ENCODE measurements at regions not wholly inside any gene's neighbourhood (a gene's known extent, or its start where the extent isn't known, plus 50 kb on each side); places are given as distances from the start of the nearest gene placed in this dataset.
A peak's percentile ranks its signal among the peaks of the same experiment; 100 is the strongest.
"Not testable (repeated sequence)": the region's sequence is repeated elsewhere in the genome, so short reads cannot be mapped to it uniquely, and the experiment has no call there.

DNA sequence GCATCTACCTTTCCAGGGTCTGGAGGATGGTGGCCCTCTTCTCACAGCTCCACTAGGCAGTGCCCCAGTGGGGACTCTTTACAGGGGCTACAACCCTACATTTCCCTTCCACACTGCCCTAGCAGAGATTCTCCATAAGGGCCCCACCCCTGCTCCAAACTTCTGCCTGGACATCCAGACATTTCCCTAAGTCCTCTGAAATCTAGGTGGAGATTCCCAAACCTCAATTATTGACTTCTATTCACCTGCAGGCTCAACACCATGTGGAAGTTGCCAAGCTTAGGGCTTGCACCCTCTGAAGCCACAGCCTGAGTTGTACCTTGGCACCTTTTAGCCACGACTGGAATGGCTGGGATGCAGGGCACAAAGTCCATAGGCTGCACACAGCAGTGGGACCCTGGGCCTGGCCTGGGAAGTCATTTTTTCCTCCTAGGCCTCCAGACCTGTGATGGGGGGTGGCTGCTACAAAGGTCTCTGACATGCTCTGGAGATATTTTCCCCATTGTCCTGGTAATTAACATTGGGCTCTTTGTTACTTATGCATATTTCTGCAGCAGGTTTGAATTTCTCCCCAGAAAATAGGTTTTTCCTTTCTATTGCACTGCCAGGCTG, 53.7 kb upstream of the ST3GAL5 start:
- CTCF ChIA-PET, result interaction anchor here (1.1 kb wide), 1 partner anchor 115 kb away, joined by 3 read pairs; no protein-coding TSS in a partner anchor
- DNase-seq (ENCODE audit: low read depth in 1 of 2, low spot score in 1 of 2), result no peak
- no peak for ATAC-seq
- FAIRE-seq, result no peak
- WGBS (ENCODE audit: missing lambda C conversion rate), result 36% methylated on average over 1 of the region's 1 CpG
- Histone ChIP-seq H3K27ac (no peak overlapping the region), H3K4me3 (no peak overlapping the region), H3K9me3 (peaks cover 54% of the 10 kb centered on the region), H3K4me2 (no peak overlapping the region), H3K4me1 (peaks cover 13% of the 10 kb centered on the region)
- TF ChIP-seq, protein P1, sequence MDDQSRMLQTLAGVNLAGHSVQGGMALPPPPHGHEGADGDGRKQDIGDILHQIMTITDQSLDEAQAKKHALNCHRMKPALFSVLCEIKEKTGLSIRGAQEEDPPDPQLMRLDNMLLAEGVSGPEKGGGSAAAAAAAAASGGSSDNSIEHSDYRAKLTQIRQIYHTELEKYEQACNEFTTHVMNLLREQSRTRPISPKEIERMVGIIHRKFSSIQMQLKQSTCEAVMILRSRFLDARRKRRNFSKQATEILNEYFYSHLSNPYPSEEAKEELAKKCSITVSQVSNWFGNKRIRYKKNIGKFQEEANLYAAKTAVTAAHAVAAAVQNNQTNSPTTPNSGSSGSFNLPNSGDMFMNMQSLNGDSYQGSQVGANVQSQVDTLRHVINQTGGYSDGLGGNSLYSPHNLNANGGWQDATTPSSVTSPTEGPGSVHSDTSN (IDR thresholded peaks at IDR 0.05), result no peak
- TF ChIP-seq RAD21 (conservative IDR thresholded peaks at IDR 0.05 in 1 of 2, IDR thresholded peaks at IDR 0.05 in 1 of 2) (no peak), NFE2L2 (conservative IDR thresholded peaks at IDR 0.05; ENCODE audit: low read length) (no peak), FOXS1 (CRISPR knock-in tag; IDR thresholded peaks at IDR 0.05) (no peak), POLR2AphosphoS2 (conservative IDR thresholded peaks at IDR 0.05; ENCODE audit: low read length) (no peak), RFX5 (IDR thresholded peaks at IDR 0.05) (no peak), KDM1A (IDR thresholded peaks at IDR 0.05; ENCODE audit: low read depth) (0 out of 2 replicates have a peak, but pooled peaks have one; percentile 28), CHD2 (IDR thresholded peaks at IDR 0.05; ENCODE audit: low read length, partially characterized antibody) (no peak), SREBF2 (IDR thresholded peaks at IDR 0.05) (no peak), ZNF302 (CRISPR knock-in tag; IDR thresholded peaks at IDR 0.05) (no peak), ZFP36 (IDR thresholded peaks at IDR 0.05; ENCODE audit: borderline replicate concordance, partially characterized antibody) (peak; percentile 96), TP53 (CRISPR knock-in tag; IDR thresholded peaks at IDR 0.05) (no peak), BCL3 (IDR thresholded peaks at IDR 0.05) (no peak), PHF8 (IDR thresholded peaks at IDR 0.05; ENCODE audit: borderline replicate concordance, low read depth) (no peak)
- TF ChIP-seq, protein P2, sequence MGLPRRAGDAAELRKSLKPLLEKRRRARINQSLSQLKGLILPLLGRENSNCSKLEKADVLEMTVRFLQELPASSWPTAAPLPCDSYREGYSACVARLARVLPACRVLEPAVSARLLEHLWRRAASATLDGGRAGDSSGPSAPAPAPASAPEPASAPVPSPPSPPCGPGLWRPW (IDR thresholded peaks at IDR 0.05), result no peak
- TF ChIP-seq, protein P3, sequence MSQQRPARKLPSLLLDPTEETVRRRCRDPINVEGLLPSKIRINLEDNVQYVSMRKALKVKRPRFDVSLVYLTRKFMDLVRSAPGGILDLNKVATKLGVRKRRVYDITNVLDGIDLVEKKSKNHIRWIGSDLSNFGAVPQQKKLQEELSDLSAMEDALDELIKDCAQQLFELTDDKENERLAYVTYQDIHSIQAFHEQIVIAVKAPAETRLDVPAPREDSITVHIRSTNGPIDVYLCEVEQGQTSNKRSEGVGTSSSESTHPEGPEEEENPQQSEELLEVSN (IDR thresholded peaks at IDR 0.05; ENCODE audit: borderline replicate concordance, low read depth), result no peak
- POLR2A ChIA-PET, result no interaction called here

- not testable (repeated sequence) for FAIRE-seq, ATAC-seq
- WGBS (ENCODE audit: missing lambda C conversion rate), result 53% methylated on average over 2 of the region's 2 CpGs
Measured at GRCh38 chr2:85941490-85941889, 52.7 kb upstream of the ST3GAL5 start.

DNA sequence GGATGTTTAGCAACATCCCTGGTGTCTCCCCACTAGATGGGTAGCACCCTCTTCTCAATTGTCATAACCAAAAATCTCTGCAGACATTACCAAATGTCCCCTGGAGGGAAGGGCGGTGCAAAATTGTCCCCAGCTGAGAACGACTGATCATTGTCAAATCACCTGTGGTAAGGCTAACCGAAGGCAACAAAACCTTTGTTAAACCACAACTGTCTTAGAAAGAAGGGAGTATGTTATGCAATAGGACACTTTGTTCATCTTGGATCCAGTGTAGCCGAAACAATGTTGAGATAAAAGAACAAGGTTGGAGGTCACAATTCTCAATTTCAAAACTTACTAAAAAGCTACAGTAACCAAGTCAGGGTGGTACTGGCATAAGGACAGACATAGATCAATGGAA, 50.3 kb upstream of the ST3GAL5 start:
- Histone ChIP-seq H3K4me1 (peaks cover 42% of the 10 kb centered on the region), H3K4me2 (no peak overlapping the region), H3K9me3 (peaks cover 30% of the 10 kb centered on the region), H3K27ac (peak overlapping the region; percentile 89 to 99), H3K4me3 (no peak overlapping the region)
- FAIRE-seq (no peak), ATAC-seq (no peak), DNase-seq (ENCODE audit: low read depth in 1 of 2, low spot score in 1 of 2) (no peak)
- CTCF ChIA-PET, result interaction anchor here (0.8 to 6.1 kb wide), 10 partner anchors 11 to 139 kb away, joined by 3 to 74 read pairs (median 4); partner anchors contain the start of gene ST3GAL5
- no peak for TF ChIP-seq GATA3 (IDR thresholded peaks at IDR 0.05; ENCODE audit: borderline replicate concordance)
- TF ChIP-seq CEBPB (IDR thresholded peaks at IDR 0.05), result 0 out of 4 replicates have a peak, but pooled peaks of 1 of the 2 experiments have one; percentile 34
- 94% methylated on average over 4 of the region's 4 CpGs for WGBS (ENCODE audit: missing lambda C conversion rate)
- POLR2A ChIA-PET, result no interaction called here

More at GRCh38 chr2:85941490-85941889, 52.7 kb upstream of the ST3GAL5 start:
- H3K4me3 ChIP-seq; POLR2A ChIA-PET; H3K4me2 ChIP-seq; H3K27ac ChIP-seq; DNase-seq (ENCODE audit: low read depth in 1 of 2, low spot score in 1 of 2): not testable (repeated sequence)
- CTCF ChIA-PET, result interaction anchor here (1.1 kb wide), 1 partner anchor 114 kb away, joined by 3 read pairs; no protein-coding TSS in a partner anchor
- Histone ChIP-seq H3K9me3 (peaks cover 44% of the 10 kb centered on the region), H3K4me1 (peaks cover 22% of the 10 kb centered on the region)
